IPS-NIHi11 (cell line): ENCODE measurements at regions not wholly inside any gene's neighbourhood (a gene's known extent, or its start where the extent isn't known, plus 50 kb on each side); places are given as distances from the start of the nearest gene placed in this dataset.
"Not testable (repeated sequence)": the region's sequence is repeated elsewhere in the genome, so short reads cannot be mapped to it uniquely, and the experiment has no call there.

Source experiments
- DNase-seq: peaks from one replicate; pipeline ENCODE4 v3.0.0; 2012; ENCODE audit warnings: mixed read lengths, low spot score

- DNase-seq, result peak; percentile 42
Observed at GRCh38 chr12:92987362-92987761, 58.3 kb upstream of the EEA1 start.

- DNase-seq, result peak; percentile 23
Observed at GRCh38 chr12:92987846-92988621, 58.9 kb upstream of the EEA1 start.

GRCh38 chr12:92988622-92989130 lies 59.6 kb upstream of the EEA1 start:
- DNase-seq, result no peak

GRCh38 chr12:92989715-92990484 lies 60.8 kb upstream of the EEA1 start:
- no peak for DNase-seq

- DNase-seq, result no peak
Observed at GRCh38 chr12:92991134-92991533, 62.0 kb upstream of the EEA1 start.

- DNase-seq, result no peak
Observed at GRCh38 chr12:92992041-92992440, 62.9 kb upstream of the EEA1 start.

- no peak for DNase-seq
Observed at GRCh38 chr12:92993259-92993658, 64.2 kb upstream of the EEA1 start.

GRCh38 chr12:92995258-92995903 lies 66.3 kb upstream of the EEA1 start:
- DNase-seq, result no peak

- no peak for DNase-seq
Observed at GRCh38 chr12:93000026-93000425, 70.9 kb upstream of the EEA1 start.

- DNase-seq, result no peak
Observed at GRCh38 chr12:93001407-93001806, 72.3 kb upstream of the EEA1 start.

- no peak for DNase-seq
Observed at GRCh38 chr12:93002293-93003054, 73.4 kb upstream of the EEA1 start.

- DNase-seq, result no peak
Observed at GRCh38 chr12:93003531-93004239, 74.6 kb upstream of the EEA1 start.

GRCh38 chr12:93005928-93006392 lies 76.9 kb upstream of the EEA1 start:
- DNase-seq, result no peak

GRCh38 chr12:93006471-93007208 lies 77.5 kb upstream of the EEA1 start:
- no peak for DNase-seq

GRCh38 chr12:93007544-93007943 lies 78.4 kb upstream of the EEA1 start:
- no peak for DNase-seq

GRCh38 chr12:93008044-93008778 lies 79.1 kb upstream of the EEA1 start:
- no peak for DNase-seq

GRCh38 chr12:93008880-93009279 lies 79.8 kb upstream of the EEA1 start:
- not testable (repeated sequence) for DNase-seq

- no peak for DNase-seq
Observed at GRCh38 chr12:93009533-93009932, 80.4 kb upstream of the EEA1 start.

GRCh38 chr12:93010461-93010860 lies 81.4 kb upstream of the EEA1 start:
- no peak for DNase-seq

GRCh38 chr12:93011100-93011499 lies 82.0 kb upstream of the EEA1 start:
- DNase-seq, result no peak
